ENCODE measurements at regions not wholly inside any gene's neighbourhood (a gene's known extent, or its start where the extent isn't known, plus 50 kb on each side); places are given as distances from the start of the nearest gene placed in this dataset.

DNA sequence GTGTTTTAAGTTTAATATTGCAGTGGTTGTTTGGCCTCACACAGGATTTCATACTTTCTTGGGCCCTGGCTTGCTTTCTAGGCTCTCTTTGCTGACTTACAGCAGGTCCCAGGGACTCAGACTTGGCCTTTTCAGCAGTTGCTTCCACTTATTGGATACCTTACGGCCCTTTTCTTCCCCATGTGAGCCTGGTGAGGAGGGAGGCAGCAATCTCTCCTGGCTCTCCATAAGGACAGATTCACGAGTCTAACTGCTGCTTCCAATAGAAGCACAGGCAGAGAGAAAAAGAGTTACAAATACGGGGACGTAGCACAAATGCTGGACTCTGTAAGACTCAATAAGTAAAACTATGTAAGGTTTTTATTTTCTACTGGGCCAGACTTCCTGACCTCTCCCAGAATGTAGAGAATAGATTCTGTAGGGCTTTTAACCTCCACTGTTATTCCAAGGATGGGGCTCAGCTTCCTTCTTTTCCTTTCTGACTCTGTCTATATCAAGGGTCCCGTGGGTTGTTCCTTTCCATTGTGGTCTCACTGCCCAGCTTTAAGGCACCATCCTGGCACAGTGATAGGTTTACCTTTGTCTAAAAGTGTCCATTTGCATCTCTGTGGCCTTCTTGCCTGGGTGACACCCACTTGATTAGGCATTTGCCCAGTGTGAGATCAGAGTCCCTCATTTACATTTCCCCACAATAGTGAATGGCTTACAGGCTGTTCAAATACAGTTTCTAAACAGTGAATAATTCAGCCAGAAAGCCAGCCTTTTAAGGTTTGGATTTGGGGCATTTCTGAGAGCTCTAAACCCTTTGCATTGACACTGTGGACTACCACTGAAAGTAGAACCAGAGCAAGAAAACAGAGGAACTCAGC lies 92.8 kb downstream of the RASSF10 start:
- Mint-ChIP-seq H3K4me1 (peaks cover 13% of the 10 kb centered on the region), H3K27me3 (ENCODE audit: low read depth) (no peaks in the 10 kb centered on the region), H3K4me3 (no peak overlapping the region), H3K36me3 (no peaks in the 10 kb centered on the region), H3K27ac (no peak overlapping the region), H3K9me3 (no peaks in the 10 kb centered on the region)
- DNase-seq (ENCODE audit: low spot score in 2 of 2, unreplicated experiment in 2 of 2) = no peak
- TF ChIP-seq, protein P1, sequence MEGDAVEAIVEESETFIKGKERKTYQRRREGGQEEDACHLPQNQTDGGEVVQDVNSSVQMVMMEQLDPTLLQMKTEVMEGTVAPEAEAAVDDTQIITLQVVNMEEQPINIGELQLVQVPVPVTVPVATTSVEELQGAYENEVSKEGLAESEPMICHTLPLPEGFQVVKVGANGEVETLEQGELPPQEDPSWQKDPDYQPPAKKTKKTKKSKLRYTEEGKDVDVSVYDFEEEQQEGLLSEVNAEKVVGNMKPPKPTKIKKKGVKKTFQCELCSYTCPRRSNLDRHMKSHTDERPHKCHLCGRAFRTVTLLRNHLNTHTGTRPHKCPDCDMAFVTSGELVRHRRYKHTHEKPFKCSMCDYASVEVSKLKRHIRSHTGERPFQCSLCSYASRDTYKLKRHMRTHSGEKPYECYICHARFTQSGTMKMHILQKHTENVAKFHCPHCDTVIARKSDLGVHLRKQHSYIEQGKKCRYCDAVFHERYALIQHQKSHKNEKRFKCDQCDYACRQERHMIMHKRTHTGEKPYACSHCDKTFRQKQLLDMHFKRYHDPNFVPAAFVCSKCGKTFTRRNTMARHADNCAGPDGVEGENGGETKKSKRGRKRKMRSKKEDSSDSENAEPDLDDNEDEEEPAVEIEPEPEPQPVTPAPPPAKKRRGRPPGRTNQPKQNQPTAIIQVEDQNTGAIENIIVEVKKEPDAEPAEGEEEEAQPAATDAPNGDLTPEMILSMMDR (IDR thresholded peaks at IDR 0.05; ENCODE audit: unreplicated experiment) = no peak

DNA sequence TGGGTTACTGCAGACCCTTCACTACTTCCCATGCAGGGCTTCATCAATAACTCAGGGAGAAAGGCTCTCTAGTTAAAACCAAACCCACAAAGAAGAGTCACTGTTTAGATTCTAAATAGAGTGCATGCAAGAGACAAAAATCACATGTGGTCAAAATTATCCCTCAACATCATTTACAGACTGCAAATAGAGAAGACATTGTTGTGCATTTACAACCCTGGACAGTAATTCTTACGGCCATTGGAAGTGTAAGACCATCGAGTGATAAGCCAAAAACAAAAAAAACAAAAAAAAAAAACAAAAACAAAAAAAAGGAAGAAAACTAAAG lies 93.4 kb downstream of the RASSF10 start:
- H3K9me3 Mint-ChIP-seq = no peaks in the 10 kb centered on the region
- H3K27ac Mint-ChIP-seq = no peak overlapping the region

DNA sequence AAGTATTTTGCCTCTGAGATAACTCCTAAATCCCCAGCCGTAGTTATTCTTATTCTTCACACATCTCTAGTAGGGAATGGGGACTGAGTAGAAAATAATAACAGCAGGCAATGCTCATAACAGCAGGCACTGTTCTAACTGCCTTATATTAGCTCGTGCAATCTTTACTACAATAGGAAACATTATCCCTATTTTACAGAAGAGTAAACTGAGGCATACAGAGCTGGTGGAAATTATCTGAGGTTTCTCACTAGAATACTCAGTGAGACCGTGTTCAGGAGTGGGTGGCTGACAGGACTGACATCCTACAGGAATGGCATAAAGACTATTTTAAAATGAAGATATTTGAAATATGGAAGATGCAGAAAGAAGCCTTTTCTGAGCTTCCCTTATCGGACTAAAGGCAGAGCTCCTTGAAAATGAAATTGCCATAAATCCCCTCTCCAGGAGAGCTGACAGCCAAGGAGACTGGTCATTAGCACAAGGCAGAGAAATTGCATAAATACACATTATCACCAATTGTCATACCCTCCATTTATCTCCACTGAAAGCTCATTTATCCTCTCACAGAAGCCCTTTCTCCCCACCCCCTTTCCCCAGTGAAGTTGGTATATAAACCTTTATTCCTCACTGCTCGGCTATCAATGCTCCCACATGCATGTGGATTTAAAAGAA lies 93.9 kb downstream of the RASSF10 start:
- H3K36me3 Mint-ChIP-seq = no peaks in the 10 kb centered on the region
- TF ChIP-seq, protein P1 (IDR thresholded peaks at IDR 0.05; ENCODE audit: unreplicated experiment) = no peak
- H3K4me1 Mint-ChIP-seq = peaks cover 13% of the 10 kb centered on the region
- H3K27ac Mint-ChIP-seq = no peak overlapping the region
- H3K9me3 Mint-ChIP-seq = no peaks in the 10 kb centered on the region
- DNase-seq (ENCODE audit: low spot score in 2 of 2, unreplicated experiment in 2 of 2) = no peak
- peaks cover 2% of the 10 kb centered on the region for H3K27me3 Mint-ChIP-seq (ENCODE audit: low read depth)
- H3K4me3 Mint-ChIP-seq = no peak overlapping the region

More for the DNA sequence above, 93.4 kb downstream of the RASSF10 start:
- TF ChIP-seq, protein P1 (IDR thresholded peaks at IDR 0.05; ENCODE audit: unreplicated experiment) = no peak
- DNase-seq (ENCODE audit: low spot score in 2 of 2, unreplicated experiment in 2 of 2) = no peak
- Mint-ChIP-seq H3K36me3 (no peaks in the 10 kb centered on the region), H3K4me3 (no peak overlapping the region), H3K27me3 (ENCODE audit: low read depth) (no peaks in the 10 kb centered on the region), H3K4me1 (peaks cover 13% of the 10 kb centered on the region)

DNA sequence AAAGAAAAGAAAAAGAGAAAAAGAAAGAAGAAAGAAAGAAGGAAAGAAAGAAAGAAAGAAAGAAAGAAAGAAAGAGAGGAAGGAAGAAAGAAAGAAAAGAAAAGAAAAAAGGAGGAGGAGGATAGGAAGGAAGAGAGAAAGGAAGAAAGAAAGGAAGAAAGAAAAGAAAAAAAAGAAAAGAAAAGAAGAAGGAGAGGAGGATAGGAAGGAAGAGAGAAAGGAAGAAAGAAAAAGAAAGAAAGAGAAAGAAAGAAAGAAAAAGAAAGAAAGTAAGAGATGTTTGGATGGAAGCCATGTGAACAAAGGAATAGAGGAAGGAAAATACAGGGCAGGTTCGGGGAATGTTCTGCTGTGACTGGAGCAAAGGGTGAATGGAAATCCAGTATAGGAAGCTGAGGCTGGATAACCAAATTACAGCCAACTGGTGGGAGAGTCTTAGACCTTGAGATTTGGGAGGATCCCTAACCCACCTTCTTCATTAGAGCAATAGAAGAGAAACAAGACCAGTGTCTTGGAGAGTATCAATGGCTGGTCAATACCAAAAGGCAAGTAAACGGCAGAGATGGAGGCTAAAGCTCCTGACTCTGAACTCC lies 94.9 kb downstream of the RASSF10 start:
- Mint-ChIP-seq H3K27ac (no peak overlapping the region), H3K36me3 (no peaks in the 10 kb centered on the region)

DNA sequence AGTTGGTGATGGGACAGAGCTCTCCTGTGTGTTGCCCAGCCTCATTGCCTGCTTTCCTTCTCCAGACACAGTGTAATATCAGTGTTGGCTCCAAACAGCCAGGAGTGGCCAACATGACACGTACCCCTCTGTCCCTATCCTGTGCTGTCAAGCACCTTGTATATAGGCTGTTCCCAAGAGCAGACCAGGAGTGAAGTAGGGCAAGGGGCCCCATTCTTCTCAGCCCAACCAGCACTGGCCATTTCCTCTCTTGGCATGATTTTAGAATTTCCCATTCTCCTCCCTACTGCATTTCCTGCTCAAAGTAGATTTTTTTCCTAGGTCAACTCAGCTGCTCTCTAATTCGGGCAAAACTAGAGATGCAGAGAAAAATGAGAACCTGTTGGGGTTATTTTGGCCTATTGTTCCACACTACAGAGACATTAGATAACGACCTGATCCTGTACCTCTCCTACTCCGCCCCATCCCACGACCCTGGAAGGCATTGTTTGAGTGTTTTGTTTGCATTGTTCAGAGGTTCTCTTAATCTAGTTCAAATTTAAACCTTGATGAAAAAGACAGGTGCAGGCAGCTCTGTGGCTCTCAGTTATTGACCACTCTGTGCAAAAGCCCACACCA lies 95.6 kb downstream of the RASSF10 start:
- Mint-ChIP-seq H3K36me3 (no peaks in the 10 kb centered on the region), H3K27ac (no peak overlapping the region), H3K27me3 (ENCODE audit: low read depth) (peaks cover 2% of the 10 kb centered on the region), H3K4me1 (peaks cover 13% of the 10 kb centered on the region), H3K4me3 (no peak overlapping the region), H3K9me3 (no peaks in the 10 kb centered on the region)
- TF ChIP-seq, protein P1 (IDR thresholded peaks at IDR 0.05; ENCODE audit: unreplicated experiment) = no peak
- DNase-seq (ENCODE audit: low spot score in 2 of 2, unreplicated experiment in 2 of 2) = no peak

More for the DNA sequence above, 94.9 kb downstream of the RASSF10 start:
- H3K27me3 Mint-ChIP-seq (ENCODE audit: low read depth) = peaks cover 2% of the 10 kb centered on the region
- no peaks in the 10 kb centered on the region for H3K9me3 Mint-ChIP-seq
- no peak overlapping the region for H3K4me3 Mint-ChIP-seq
- DNase-seq (ENCODE audit: low spot score in 2 of 2, unreplicated experiment in 2 of 2) = no peak
- TF ChIP-seq, protein P1 (IDR thresholded peaks at IDR 0.05; ENCODE audit: unreplicated experiment) = no peak
- H3K4me1 Mint-ChIP-seq = peaks cover 13% of the 10 kb centered on the region

All from mesothelial cell of epicardium (in vitro differentiated cells).